Medulla oblongata (tissue), 1 donor: ENCODE measurements at regions not wholly inside any gene's neighbourhood (a gene's known extent, or its start where the extent isn't known, plus 50 kb on each side); places are given as distances from the start of the nearest gene placed in this dataset.

Experiments used
- DNase-seq: peaks from one replicate; pipeline ENCODE4 v3.0.0-alpha.2; 2015; ENCODE audit errors: extremely low spot score

GRCh38 chr1:83813576-83813975, 185.4 kb downstream of the TTLL7 start:
- DNase-seq: no peak

- no peak for DNase-seq
Observed at GRCh38 chr1:83810144-83810543, 188.8 kb downstream of the TTLL7 start.

GRCh38 chr1:83808536-83808935, 190.4 kb downstream of the TTLL7 start:
- no peak for DNase-seq

- DNase-seq: no peak
Observed at GRCh38 chr1:83807821-83808220, 191.1 kb downstream of the TTLL7 start.

GRCh38 chr1:83807231-83807630, 191.7 kb downstream of the TTLL7 start:
- no peak for DNase-seq

GRCh38 chr1:83805921-83806320, 193.0 kb downstream of the TTLL7 start:
- DNase-seq: no peak

GRCh38 chr1:83802460-83803152, 196.3 kb downstream of the TTLL7 start:
- DNase-seq: no peak

GRCh38 chr1:83802023-83802422, 196.9 kb downstream of the TTLL7 start:
- no peak for DNase-seq

- no peak for DNase-seq
Observed at GRCh38 chr1:83800066-83800465, 198.9 kb downstream of the TTLL7 start.

GRCh38 chr1:83799594-83799993, 199.3 kb downstream of the TTLL7 start:
- DNase-seq: no peak

- DNase-seq: no peak
Observed at GRCh38 chr1:83798965-83799364, 200.0 kb downstream of the TTLL7 start.

GRCh38 chr1:83796409-83796808, 202.5 kb downstream of the TTLL7 start:
- no peak for DNase-seq

GRCh38 chr1:83794384-83794783, 204.5 kb downstream of the TTLL7 start:
- DNase-seq: no peak

GRCh38 chr1:83791821-83792437, 207.0 kb downstream of the TTLL7 start:
- DNase-seq: no peak

- DNase-seq: no peak
Observed at GRCh38 chr1:83790446-83790845, 208.5 kb downstream of the TTLL7 start.

- DNase-seq: no peak
Observed at GRCh38 chr1:83787246-83787998, 211.5 kb downstream of the TTLL7 start.

GRCh38 chr1:83781667-83782066, 217.3 kb downstream of the TTLL7 start:
- no peak for DNase-seq

GRCh38 chr1:83779565-83779964, 219.4 kb downstream of the TTLL7 start:
- DNase-seq: no peak

GRCh38 chr1:83777758-83778101, 221.2 kb downstream of the TTLL7 start:
- DNase-seq: no peak

- DNase-seq: no peak
Observed at GRCh38 chr1:83776913-83777757, 221.8 kb downstream of the TTLL7 start.

- no peak for DNase-seq
Observed at GRCh38 chr1:83775977-83776603, 222.8 kb downstream of the TTLL7 start.

GRCh38 chr1:83773059-83773458, 225.9 kb downstream of the TTLL7 start:
- no peak for DNase-seq
